ENCODE measurements at regions not wholly inside any gene's neighbourhood (a gene's known extent, or its start where the extent isn't known, plus 50 kb on each side); places are given as distances from the start of the nearest gene placed in this dataset.

DNA sequence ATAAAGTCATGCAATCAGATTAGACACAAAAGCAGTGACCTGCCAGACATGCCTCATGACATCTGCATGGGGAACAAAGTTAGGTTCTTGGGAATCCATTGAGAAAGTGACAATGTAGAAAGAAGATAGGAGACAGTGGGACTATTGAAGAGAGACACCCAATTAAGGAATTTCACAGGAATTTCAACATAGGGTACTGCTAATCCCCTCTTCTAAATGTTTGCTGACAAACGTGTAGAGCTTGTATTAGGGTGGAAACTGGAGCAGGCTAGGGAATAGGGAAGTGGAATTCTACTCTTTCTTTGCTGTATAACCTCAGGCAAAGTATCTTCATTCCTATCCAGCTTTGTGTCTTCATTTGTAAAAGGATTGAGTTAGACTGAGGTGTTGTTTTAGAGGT is 409.4 kb upstream of the SASH1 start:
- H3K4me3 ChIP-seq (ENCODE audit: low read length) = no peak overlapping the region
- H3K4me3 Mint-ChIP-seq = no peak overlapping the region
- H3K4me1 Mint-ChIP-seq = no peaks in the 10 kb centered on the region
- intact Hi-C loops (cut with micrococcal nuclease) = no loop called here
- H3K4me1 ChIP-seq (ENCODE audit: control insufficient read depth, insufficient read depth, low read length) = no peaks in the 10 kb centered on the region
- no peaks in the 10 kb centered on the region for H3K36me3 ChIP-seq (ENCODE audit: control insufficient read depth, insufficient read depth, low read length)
- no peaks in the 10 kb centered on the region for H3K27me3 ChIP-seq (ENCODE audit: control insufficient read depth, insufficient read depth, low read length)
- H3K27ac Mint-ChIP-seq = no peak overlapping the region
- no peak overlapping the region for H3K27ac ChIP-seq (ENCODE audit: low read length)
- DNase-seq (no peak), ATAC-seq (no peak)
- TF ChIP-seq, protein P1, sequence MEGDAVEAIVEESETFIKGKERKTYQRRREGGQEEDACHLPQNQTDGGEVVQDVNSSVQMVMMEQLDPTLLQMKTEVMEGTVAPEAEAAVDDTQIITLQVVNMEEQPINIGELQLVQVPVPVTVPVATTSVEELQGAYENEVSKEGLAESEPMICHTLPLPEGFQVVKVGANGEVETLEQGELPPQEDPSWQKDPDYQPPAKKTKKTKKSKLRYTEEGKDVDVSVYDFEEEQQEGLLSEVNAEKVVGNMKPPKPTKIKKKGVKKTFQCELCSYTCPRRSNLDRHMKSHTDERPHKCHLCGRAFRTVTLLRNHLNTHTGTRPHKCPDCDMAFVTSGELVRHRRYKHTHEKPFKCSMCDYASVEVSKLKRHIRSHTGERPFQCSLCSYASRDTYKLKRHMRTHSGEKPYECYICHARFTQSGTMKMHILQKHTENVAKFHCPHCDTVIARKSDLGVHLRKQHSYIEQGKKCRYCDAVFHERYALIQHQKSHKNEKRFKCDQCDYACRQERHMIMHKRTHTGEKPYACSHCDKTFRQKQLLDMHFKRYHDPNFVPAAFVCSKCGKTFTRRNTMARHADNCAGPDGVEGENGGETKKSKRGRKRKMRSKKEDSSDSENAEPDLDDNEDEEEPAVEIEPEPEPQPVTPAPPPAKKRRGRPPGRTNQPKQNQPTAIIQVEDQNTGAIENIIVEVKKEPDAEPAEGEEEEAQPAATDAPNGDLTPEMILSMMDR (IDR thresholded peaks at IDR 0.05) = no peak
- no peaks in the 10 kb centered on the region for H3K9me3 ChIP-seq (ENCODE audit: control insufficient read depth, insufficient read depth, low read length)
- peaks cover 16 to 25% of the 10 kb centered on the region in 2 donors for H3K9me3 Mint-ChIP-seq
- no CpG with 5 or more reads among the region's 1 CpG for WGBS (ENCODE audit: insufficient coverage)
- no peaks in the 10 kb centered on the region for H3K27me3 Mint-ChIP-seq (ENCODE audit: low read depth in 2 of 2)
- H3K36me3 Mint-ChIP-seq = peaks cover 8% of the 10 kb centered on the region

DNA sequence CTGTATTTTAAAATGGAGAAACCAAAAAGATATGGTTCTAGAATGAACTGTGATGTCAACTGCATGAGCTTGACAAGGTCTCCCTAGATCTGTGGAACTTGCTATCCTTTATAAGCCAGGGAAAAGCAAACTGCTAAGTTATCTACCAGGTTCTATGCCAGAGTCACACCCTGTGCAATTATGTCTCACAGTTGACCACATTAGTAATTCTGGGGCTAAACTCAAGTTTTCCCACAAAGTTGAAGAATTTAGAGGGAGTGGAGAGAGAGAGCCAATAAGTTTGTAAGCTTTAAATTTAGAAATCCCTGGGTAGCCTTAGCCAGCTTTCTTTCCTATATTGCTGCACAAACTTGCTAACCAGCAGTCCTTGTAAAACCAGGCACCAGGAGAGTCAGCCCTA is 407.0 kb upstream of the SASH1 start:
- H3K4me3 ChIP-seq (ENCODE audit: low read length) = no peak overlapping the region

DNA sequence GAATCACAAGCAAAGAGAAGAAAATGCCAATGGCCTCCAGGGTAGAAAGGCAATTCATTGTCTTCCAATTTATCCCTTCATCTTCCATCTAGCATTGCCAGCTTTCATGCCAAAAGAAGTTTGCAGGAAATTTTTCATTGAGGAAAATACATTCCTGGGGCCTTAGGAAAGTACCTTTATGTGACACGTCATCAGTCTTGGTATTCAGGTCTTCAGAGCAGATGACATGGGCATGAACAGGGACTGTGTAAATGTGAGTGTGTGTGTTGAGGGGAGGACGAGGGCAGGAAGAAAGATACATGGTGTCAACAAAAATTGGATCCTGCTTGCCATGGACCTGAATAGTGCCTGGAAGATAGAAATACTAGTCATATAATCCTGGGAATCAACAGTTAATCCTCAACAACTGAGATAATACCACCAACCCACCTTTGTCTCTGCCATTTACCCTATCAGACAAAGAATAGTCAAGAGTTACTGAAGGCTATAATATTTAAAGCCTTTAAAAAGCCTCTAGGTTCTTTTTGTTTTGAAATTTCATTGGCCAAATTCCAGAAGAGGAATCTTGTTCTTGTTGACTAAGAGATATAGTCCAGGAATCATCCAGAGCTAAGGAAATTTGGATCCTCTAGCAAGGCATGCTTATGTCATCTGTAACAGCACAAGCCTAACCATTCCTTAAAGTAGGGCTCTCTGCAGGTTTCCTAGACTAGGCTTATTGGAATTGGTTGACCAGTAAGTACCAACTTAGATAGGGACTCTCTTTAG is 405.8 kb upstream of the SASH1 start:
- Histone ChIP-seq H3K4me1 (ENCODE audit: control insufficient read depth, insufficient read depth, low read length) (no peaks in the 10 kb centered on the region), H3K36me3 (ENCODE audit: control insufficient read depth, insufficient read depth, low read length) (no peaks in the 10 kb centered on the region), H3K27ac (ENCODE audit: low read length) (no peak overlapping the region), H3K4me3 (ENCODE audit: low read length) (no peak overlapping the region), H3K27me3 (ENCODE audit: control insufficient read depth, insufficient read depth, low read length) (no peaks in the 10 kb centered on the region), H3K9me3 (ENCODE audit: control insufficient read depth, insufficient read depth, low read length) (no peaks in the 10 kb centered on the region)
- no peak for ATAC-seq
- intact Hi-C loops (cut with micrococcal nuclease) = no loop called here
- DNase-seq = no peak
- no peaks in the 10 kb centered on the region for H3K36me3 Mint-ChIP-seq
- H3K9me3 Mint-ChIP-seq = peaks cover 9 to 17% of the 10 kb centered on the region in 2 donors
- no peak overlapping the region for H3K4me3 Mint-ChIP-seq
- no peaks in the 10 kb centered on the region for H3K4me1 Mint-ChIP-seq
- TF ChIP-seq, protein P1 (IDR thresholded peaks at IDR 0.05) = no peak
- H3K27me3 Mint-ChIP-seq (ENCODE audit: low read depth in 2 of 2) = no peaks in the 10 kb centered on the region
- 76% methylated on average over 2 of the region's 2 CpGs for WGBS (ENCODE audit: insufficient coverage)
- H3K27ac Mint-ChIP-seq = no peak overlapping the region

More for the DNA sequence above, 407.0 kb upstream of the SASH1 start:
- Histone ChIP-seq H3K27ac (ENCODE audit: low read length) (no peak overlapping the region), H3K36me3 (ENCODE audit: control insufficient read depth, insufficient read depth, low read length) (no peaks in the 10 kb centered on the region), H3K27me3 (ENCODE audit: control insufficient read depth, insufficient read depth, low read length) (no peaks in the 10 kb centered on the region), H3K9me3 (ENCODE audit: control insufficient read depth, insufficient read depth, low read length) (no peaks in the 10 kb centered on the region), H3K4me1 (ENCODE audit: control insufficient read depth, insufficient read depth, low read length) (no peaks in the 10 kb centered on the region)
- H3K4me1 Mint-ChIP-seq = no peaks in the 10 kb centered on the region
- H3K9me3 Mint-ChIP-seq = peaks cover 11 to 17% of the 10 kb centered on the region in 2 donors
- TF ChIP-seq, protein P1 (IDR thresholded peaks at IDR 0.05) = no peak
- DNase-seq = no peak
- H3K27me3 Mint-ChIP-seq (ENCODE audit: low read depth in 2 of 2) = no peaks in the 10 kb centered on the region
- no peak overlapping the region for H3K4me3 Mint-ChIP-seq
- intact Hi-C loops (cut with micrococcal nuclease) = no loop called here
- H3K27ac Mint-ChIP-seq = no peak overlapping the region
- ATAC-seq = no peak
- H3K36me3 Mint-ChIP-seq = no peaks in the 10 kb centered on the region

DNA sequence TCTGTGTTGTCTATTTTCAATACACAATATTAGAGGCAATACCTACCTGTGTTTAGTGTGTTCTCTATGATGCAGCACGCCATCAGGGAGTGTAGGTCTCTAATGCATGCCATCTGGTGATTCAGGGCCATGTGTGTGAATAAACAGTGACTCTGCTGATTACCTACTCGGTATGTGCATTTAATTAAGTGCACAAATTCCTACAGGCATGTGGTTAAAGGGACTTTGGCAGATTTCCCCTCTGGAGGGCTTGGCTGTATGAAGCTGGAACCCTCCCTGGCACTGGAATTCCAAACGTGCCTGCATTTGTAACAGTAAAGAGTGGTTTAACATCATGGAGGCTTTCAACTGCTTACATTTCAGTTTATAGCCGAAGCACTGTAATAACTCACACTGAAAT is 401.5 kb upstream of the SASH1 start:
- 79% methylated on average over 3 of the region's 4 CpGs for WGBS (ENCODE audit: insufficient coverage)
- no peak overlapping the region for H3K27ac Mint-ChIP-seq
- H3K4me1 Mint-ChIP-seq = no peaks in the 10 kb centered on the region
- peaks cover 15 to 17% of the 10 kb centered on the region in 2 donors for H3K9me3 Mint-ChIP-seq
- no peaks in the 10 kb centered on the region for H3K9me3 ChIP-seq (ENCODE audit: control insufficient read depth, insufficient read depth, low read length)
- H3K27me3 Mint-ChIP-seq (ENCODE audit: low read depth in 2 of 2) = no peaks in the 10 kb centered on the region
- no peaks in the 10 kb centered on the region for H3K4me1 ChIP-seq (ENCODE audit: control insufficient read depth, insufficient read depth, low read length)
- intact Hi-C loops (cut with micrococcal nuclease) = no loop called here
- no peak overlapping the region for H3K4me3 ChIP-seq (ENCODE audit: low read length)
- TF ChIP-seq, protein P1 (IDR thresholded peaks at IDR 0.05) = no peak
- DNase-seq (no peak), ATAC-seq (no peak)
- H3K27ac ChIP-seq (ENCODE audit: low read length) = no peak overlapping the region
- no peak overlapping the region for H3K4me3 Mint-ChIP-seq
- H3K36me3 Mint-ChIP-seq = no peaks in the 10 kb centered on the region
- H3K36me3 ChIP-seq (ENCODE audit: control insufficient read depth, insufficient read depth, low read length) = no peaks in the 10 kb centered on the region
- no peaks in the 10 kb centered on the region for H3K27me3 ChIP-seq (ENCODE audit: control insufficient read depth, insufficient read depth, low read length)
